Activated CD8-positive, alpha-beta T cell treated with anti-CD3 and anti-CD28 coated beads for 36 hours (primary cell): ENCODE measurements at regions not wholly inside any gene's neighbourhood (a gene's known extent, or its start where the extent isn't known, plus 50 kb on each side); places are given as distances from the start of the nearest gene placed in this dataset.

Experiments used
- ATAC-seq: fragments of 200-7000 bp; cut with Tn5 transposase; one replicate; pipeline ENCODE4 v1.10.0; 2021; ENCODE audit warnings: mild to moderate bottlenecking, moderate library complexity
- CTCF ChIA-PET: fragments of 350-600 bp; sonication (Branson Sonifier 250); formaldehyde crosslinking; loops from one replicate; lab custom pipeline; 2021; ENCODE audit warnings: antibody characterized with exemption; lab: Charles Lee
- POLR2A ChIA-PET: fragments of 350-600 bp; sonication (Branson Sonifier 250); formaldehyde crosslinking; loops from one replicate; lab custom pipeline; 2021; ENCODE audit warnings: antibody characterized with exemption; lab: Charles Lee
- DNase-seq: peaks from one replicate; pipeline ENCODE4 v3.0.0-alpha.2; 2020
- H3K27ac Mint-ChIP-seq: one replicate; pipeline ENCODE4 v1.8.0; 2021; ENCODE audit warnings: mild to moderate bottlenecking, mixed read lengths
- H3K27me3 Mint-ChIP-seq: one replicate; pipeline ENCODE4 v1.8.0; 2021; ENCODE audit warnings: mixed read lengths
- H3K36me3 Mint-ChIP-seq: one replicate; pipeline ENCODE4 v1.8.0; 2021; ENCODE audit warnings: low read depth, mixed read lengths
- H3K4me1 Mint-ChIP-seq: one replicate; pipeline ENCODE4 v1.8.0; 2021; ENCODE audit warnings: low read depth, mixed read lengths
- H3K4me3 Mint-ChIP-seq: one replicate; pipeline ENCODE4 v1.8.0; 2021; ENCODE audit warnings: mild to moderate bottlenecking, moderate library complexity, mixed read lengths
- H3K9me3 Mint-ChIP-seq: one replicate; pipeline ENCODE4 v1.8.0; 2021; ENCODE audit warnings: mixed read lengths
- CTCF ChIP-seq: fragments of 200-600 bp; IDR thresholded peaks from one replicate; pipeline ENCODE4 v1.8.0; 2022; ENCODE audit warnings: antibody characterized with exemption, mild to moderate bottlenecking
- intact Hi-C: fragments of 100-400 bp; cut with micrococcal nuclease; formaldehyde crosslinking; loops from one replicate; pipeline ENCODE4 v1.10.0; 2022

- POLR2A ChIA-PET, result no interaction called here
- intact Hi-C loops, result no loop called here
- H3K36me3 Mint-ChIP-seq, result no peaks in the 10 kb centered on the region
- ATAC-seq, result no peak
- no peak overlapping the region for H3K4me3 Mint-ChIP-seq
- TF ChIP-seq CTCF, result no peak
- peaks cover 1% of the 10 kb centered on the region for H3K9me3 Mint-ChIP-seq
- no peak overlapping the region for H3K27ac Mint-ChIP-seq
- CTCF ChIA-PET, result interaction anchor here (1.1 kb wide), 1 partner anchor 11 kb away, joined by 4 read pairs; no protein-coding TSS in a partner anchor
- H3K4me1 Mint-ChIP-seq, result no peaks in the 10 kb centered on the region
- DNase-seq, result no peak
- peaks cover 2% of the 10 kb centered on the region for H3K27me3 Mint-ChIP-seq
These were observed 77.1 kb downstream of the MEX3B start for GRCh38 chr15:81968691-81969090.

- no peak overlapping the region for H3K27ac Mint-ChIP-seq
- no peak for TF ChIP-seq CTCF
- peaks cover 1% of the 10 kb centered on the region for H3K9me3 Mint-ChIP-seq
- CTCF ChIA-PET, result no interaction called here
- intact Hi-C loops, result no loop called here
- POLR2A ChIA-PET, result no interaction called here
- no peak for ATAC-seq
- H3K27me3 Mint-ChIP-seq, result peaks cover 5% of the 10 kb centered on the region
- no peak overlapping the region for H3K4me3 Mint-ChIP-seq
- no peaks in the 10 kb centered on the region for H3K36me3 Mint-ChIP-seq
- no peaks in the 10 kb centered on the region for H3K4me1 Mint-ChIP-seq
- DNase-seq, result no peak
These were observed 79.2 kb downstream of the MEX3B start for GRCh38 chr15:81966631-81967030.

GRCh38 chr15:81962482-81962881 is 83.3 kb downstream of the MEX3B start:
- H3K9me3 Mint-ChIP-seq, result peaks cover 1% of the 10 kb centered on the region
- H3K27me3 Mint-ChIP-seq, result peaks cover 5% of the 10 kb centered on the region
- no peaks in the 10 kb centered on the region for H3K4me1 Mint-ChIP-seq
- H3K4me3 Mint-ChIP-seq, result no peak overlapping the region
- DNase-seq, result no peak
- intact Hi-C loops, result no loop called here
- H3K27ac Mint-ChIP-seq, result no peak overlapping the region
- POLR2A ChIA-PET, result no interaction called here
- CTCF ChIA-PET, result no interaction called here
- no peaks in the 10 kb centered on the region for H3K36me3 Mint-ChIP-seq
- ATAC-seq, result no peak
- TF ChIP-seq CTCF, result no peak

GRCh38 chr15:81959196-81959595 is 86.6 kb downstream of the MEX3B start:
- intact Hi-C loops, result no loop called here
- H3K27ac Mint-ChIP-seq, result no peak overlapping the region
- DNase-seq, result no peak
- no peak for ATAC-seq
- no peak for TF ChIP-seq CTCF
- no peaks in the 10 kb centered on the region for H3K9me3 Mint-ChIP-seq
- no peak overlapping the region for H3K4me3 Mint-ChIP-seq
- H3K4me1 Mint-ChIP-seq, result no peaks in the 10 kb centered on the region
- ChIA-PET POLR2A (interaction anchor here (0.9 kb wide), 1 partner anchor 19 kb away, joined by 3 read pairs; no protein-coding TSS in a partner anchor), CTCF (no interaction called here)
- no peaks in the 10 kb centered on the region for H3K36me3 Mint-ChIP-seq
- H3K27me3 Mint-ChIP-seq, result peaks cover 5% of the 10 kb centered on the region

GRCh38 chr15:81957698-81958097 is 88.1 kb downstream of the MEX3B start:
- ChIA-PET POLR2A (no interaction called here), CTCF (interaction anchor here (1.4 kb wide), 1 partner anchor 11 kb away, joined by 4 read pairs; no protein-coding TSS in a partner anchor)
- DNase-seq (no peak), ATAC-seq (no peak)
- H3K4me3 Mint-ChIP-seq, result no peak overlapping the region
- TF ChIP-seq CTCF, result no peak
- no peak overlapping the region for H3K27ac Mint-ChIP-seq
- no peaks in the 10 kb centered on the region for H3K36me3 Mint-ChIP-seq
- no peaks in the 10 kb centered on the region for H3K4me1 Mint-ChIP-seq
- H3K9me3 Mint-ChIP-seq, result no peaks in the 10 kb centered on the region
- H3K27me3 Mint-ChIP-seq, result no peaks in the 10 kb centered on the region
- intact Hi-C loops, result no loop called here
